ENCODE measurements at regions not wholly inside any gene's neighbourhood (a gene's known extent, or its start where the extent isn't known, plus 50 kb on each side); places are given as distances from the start of the nearest gene placed in this dataset.

DNA sequence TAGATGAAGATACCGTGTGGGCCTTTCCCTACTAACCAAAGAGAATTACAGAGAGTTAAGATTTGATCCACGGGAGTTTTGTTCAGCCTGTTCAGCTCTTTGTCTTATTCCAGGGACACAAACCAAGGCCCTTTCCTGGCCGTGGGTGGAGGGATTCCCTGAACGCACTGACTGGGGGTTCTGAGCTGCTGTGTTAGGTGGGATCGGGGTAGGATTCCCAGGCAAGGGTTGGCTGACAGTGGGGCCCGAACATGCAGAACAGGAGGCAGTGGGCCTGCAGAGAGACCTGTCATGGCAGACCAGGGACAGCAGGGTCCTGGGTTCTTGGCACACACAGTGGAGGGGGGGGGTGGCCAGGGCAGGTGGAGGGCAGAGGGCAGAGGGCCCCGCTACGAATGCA, 89.5 kb upstream of the MKI67 start:
- no peak overlapping the region for H3K27ac ChIP-seq
- TF ChIP-seq, protein P1, sequence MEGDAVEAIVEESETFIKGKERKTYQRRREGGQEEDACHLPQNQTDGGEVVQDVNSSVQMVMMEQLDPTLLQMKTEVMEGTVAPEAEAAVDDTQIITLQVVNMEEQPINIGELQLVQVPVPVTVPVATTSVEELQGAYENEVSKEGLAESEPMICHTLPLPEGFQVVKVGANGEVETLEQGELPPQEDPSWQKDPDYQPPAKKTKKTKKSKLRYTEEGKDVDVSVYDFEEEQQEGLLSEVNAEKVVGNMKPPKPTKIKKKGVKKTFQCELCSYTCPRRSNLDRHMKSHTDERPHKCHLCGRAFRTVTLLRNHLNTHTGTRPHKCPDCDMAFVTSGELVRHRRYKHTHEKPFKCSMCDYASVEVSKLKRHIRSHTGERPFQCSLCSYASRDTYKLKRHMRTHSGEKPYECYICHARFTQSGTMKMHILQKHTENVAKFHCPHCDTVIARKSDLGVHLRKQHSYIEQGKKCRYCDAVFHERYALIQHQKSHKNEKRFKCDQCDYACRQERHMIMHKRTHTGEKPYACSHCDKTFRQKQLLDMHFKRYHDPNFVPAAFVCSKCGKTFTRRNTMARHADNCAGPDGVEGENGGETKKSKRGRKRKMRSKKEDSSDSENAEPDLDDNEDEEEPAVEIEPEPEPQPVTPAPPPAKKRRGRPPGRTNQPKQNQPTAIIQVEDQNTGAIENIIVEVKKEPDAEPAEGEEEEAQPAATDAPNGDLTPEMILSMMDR (IDR thresholded peaks at IDR 0.05), result no peak
- TF ChIP-seq POLR2A (IDR thresholded peaks at IDR 0.05), result no peak
- DNase-seq, result no peak
- intact Hi-C loops (cut with DNase I; ENCODE audit: low total_unique reads), result no loop called here
- no peak overlapping the region for H3K4me3 ChIP-seq
- no peaks in the 10 kb centered on the region for H3K27me3 ChIP-seq
- H3K9me3 ChIP-seq, result no peaks in the 10 kb centered on the region
- H3K36me3 ChIP-seq, result no peaks in the 10 kb centered on the region
- H3K4me1 ChIP-seq, result peaks cover 0 to under 1% of the 10 kb centered on the region in 2 donors

DNA sequence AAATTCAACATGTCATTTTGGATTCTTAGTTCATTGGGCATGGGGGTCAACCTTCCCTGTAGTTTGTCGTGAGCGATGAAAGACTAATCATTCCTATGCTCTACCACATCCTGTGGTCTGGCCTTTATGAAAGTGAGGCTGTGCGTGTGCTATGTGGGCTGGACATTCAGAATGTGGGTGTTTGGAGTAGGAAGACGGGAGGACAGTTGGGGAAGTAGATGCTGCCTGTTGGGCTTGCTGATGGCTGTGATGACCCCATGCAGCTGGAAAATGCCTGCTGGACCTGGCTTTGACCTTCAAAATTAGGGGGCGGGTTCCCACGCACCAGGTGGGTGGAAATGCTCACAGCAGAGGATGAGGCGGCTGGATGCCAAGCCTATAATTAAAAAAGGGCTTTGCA, 90.9 kb upstream of the MKI67 start:
- Histone ChIP-seq H3K27me3 (no peaks in the 10 kb centered on the region), H3K36me3 (no peaks in the 10 kb centered on the region), H3K4me1 (no peaks in the 10 kb centered on the region), H3K27ac (no peak overlapping the region), H3K4me3 (no peak overlapping the region), H3K9me3 (no peaks in the 10 kb centered on the region)
- DNase-seq, result no peak
- intact Hi-C loops (cut with DNase I; ENCODE audit: low total_unique reads), result no loop called here
- no peak for TF ChIP-seq POLR2A (IDR thresholded peaks at IDR 0.05)
- TF ChIP-seq, protein P1 (IDR thresholded peaks at IDR 0.05), result no peak

DNA sequence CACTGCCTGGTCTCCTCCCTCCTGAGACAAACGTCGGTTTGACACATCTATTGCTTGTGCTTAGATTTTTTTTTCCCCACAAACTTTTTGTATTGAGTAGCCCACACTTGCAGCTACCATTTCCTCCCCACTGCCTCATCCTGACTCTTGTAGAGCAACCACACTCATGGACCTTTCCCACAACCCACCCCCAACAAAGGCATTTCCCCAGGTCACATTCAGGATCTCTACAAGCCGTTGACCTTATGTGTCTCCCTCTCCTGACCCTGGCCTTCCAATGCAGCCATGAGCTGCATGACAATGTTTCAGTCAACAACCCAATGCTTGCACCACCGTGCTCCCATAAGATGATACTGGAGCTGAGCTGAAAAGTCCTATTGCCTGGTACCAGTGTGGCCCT, 91.9 kb upstream of the MKI67 start:
- H3K27me3 ChIP-seq, result no peaks in the 10 kb centered on the region
- no peaks in the 10 kb centered on the region for H3K4me1 ChIP-seq
- no peaks in the 10 kb centered on the region for H3K36me3 ChIP-seq
- H3K9me3 ChIP-seq, result no peaks in the 10 kb centered on the region
- intact Hi-C loops (cut with DNase I; ENCODE audit: low total_unique reads), result no loop called here
- H3K4me3 ChIP-seq, result no peak overlapping the region
- TF ChIP-seq, protein P1 (IDR thresholded peaks at IDR 0.05), result no peak
- TF ChIP-seq POLR2A (IDR thresholded peaks at IDR 0.05), result no peak
- no peak overlapping the region for H3K27ac ChIP-seq
- no peak for DNase-seq

DNA sequence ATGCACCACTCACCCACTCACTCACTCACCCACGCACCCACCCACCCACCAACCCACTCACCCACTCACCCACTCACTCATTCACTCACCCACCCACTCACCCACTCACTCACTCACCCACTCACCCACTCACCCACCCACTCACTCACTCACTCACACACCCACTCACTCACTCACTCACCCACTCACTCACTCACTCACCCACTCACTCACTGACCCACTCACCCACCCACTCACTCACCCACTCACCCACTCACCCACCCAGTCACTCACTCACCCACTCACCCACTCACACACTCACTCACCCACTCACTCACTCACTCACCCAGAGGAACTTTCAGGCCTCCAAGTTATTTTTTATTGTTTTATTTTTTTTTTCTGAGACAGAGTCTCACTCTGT, 93.1 kb upstream of the MKI67 start:
- intact Hi-C loops (cut with DNase I; ENCODE audit: low total_unique reads), result no loop called here
- TF ChIP-seq, protein P1 (IDR thresholded peaks at IDR 0.05), result no peak
- no peak for TF ChIP-seq POLR2A (IDR thresholded peaks at IDR 0.05)
- Histone ChIP-seq H3K27me3 (no peaks in the 10 kb centered on the region), H3K4me3 (no peak overlapping the region), H3K36me3 (no peaks in the 10 kb centered on the region), H3K4me1 (no peaks in the 10 kb centered on the region), H3K27ac (no peak overlapping the region), H3K9me3 (no peaks in the 10 kb centered on the region)
- no peak for DNase-seq

DNA sequence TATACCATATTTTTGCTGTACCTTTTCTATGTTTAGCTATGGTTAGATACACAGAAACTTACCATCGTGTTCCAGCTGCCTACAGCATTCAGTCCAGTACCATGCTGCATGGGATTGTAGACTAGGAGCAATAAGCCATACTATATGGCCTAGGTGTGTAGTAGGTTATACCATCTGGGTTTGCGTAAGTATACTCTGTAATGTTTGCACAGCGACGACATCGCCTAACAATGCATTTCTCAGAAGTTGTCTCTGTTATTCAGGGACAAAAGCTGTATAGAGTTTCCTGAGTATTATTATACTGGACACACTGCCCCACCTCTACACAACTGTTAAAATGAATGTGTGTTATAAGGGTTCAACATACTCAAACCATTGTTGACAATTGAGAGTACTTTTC, 93.8 kb upstream of the MKI67 start:
- no peaks in the 10 kb centered on the region for H3K4me1 ChIP-seq
- no peaks in the 10 kb centered on the region for H3K27me3 ChIP-seq
- no peaks in the 10 kb centered on the region for H3K9me3 ChIP-seq
- H3K27ac ChIP-seq, result no peak overlapping the region
- TF ChIP-seq POLR2A (IDR thresholded peaks at IDR 0.05), result no peak
- TF ChIP-seq, protein P1 (IDR thresholded peaks at IDR 0.05), result no peak
- intact Hi-C loops (cut with DNase I; ENCODE audit: low total_unique reads), result no loop called here
- H3K4me3 ChIP-seq, result no peak overlapping the region
- H3K36me3 ChIP-seq, result no peaks in the 10 kb centered on the region
- no peak for DNase-seq

Data from uterus (tissue), 3 donors.